Left ventricle myocardium superior (tissue), 1 donor: ENCODE measurements at regions not wholly inside any gene's neighbourhood (a gene's known extent, or its start where the extent isn't known, plus 50 kb on each side); places are given as distances from the start of the nearest gene placed in this dataset.

Experiments
- ATAC-seq: fragments of 200-7000 bp; cut with Tn5 transposase; one replicate; pipeline ENCODE4 v1.9.1; 2020; ENCODE audit warnings: mild to moderate bottlenecking, moderate library complexity
- DNase-seq: peaks from one replicate; pipeline ENCODE4 v3.0.0-alpha.2; 2020
- intact Hi-C: fragments of 100-400 bp; cut with micrococcal nuclease; formaldehyde crosslinking; loops from one replicate; pipeline ENCODE4 v1.11.0; 2022
- donor health status: DM: no; HTN: yes; CAD: no; lungs with severe emphysema.

GRCh38 chr6:165820934-165821333 is 157.9 kb upstream of the PDE10A start:
- no peak for DNase-seq
- ATAC-seq: no peak
- intact Hi-C loops: no loop called here

DNA sequence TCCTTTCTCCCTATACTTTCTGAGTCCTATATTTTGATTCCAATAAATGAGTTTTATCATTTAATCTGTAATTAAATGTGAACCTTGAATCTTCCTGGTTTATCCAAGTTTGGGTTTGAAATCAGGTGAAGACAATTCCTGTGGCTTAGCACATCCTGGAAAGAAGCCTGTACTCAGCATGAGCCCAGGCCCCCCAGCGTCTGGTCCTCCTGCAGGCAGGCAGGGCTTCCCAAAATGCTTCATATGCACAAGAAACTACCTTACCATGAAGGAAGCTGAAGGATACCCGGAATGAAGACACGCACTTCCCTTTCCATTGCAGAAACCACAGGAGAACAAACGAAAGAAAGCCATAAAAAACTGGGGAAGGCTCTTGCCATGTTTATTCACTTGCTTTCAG is 157.4 kb upstream of the PDE10A start:
- intact Hi-C loops: no loop called here
- no peak for DNase-seq
- no peak for ATAC-seq

DNA sequence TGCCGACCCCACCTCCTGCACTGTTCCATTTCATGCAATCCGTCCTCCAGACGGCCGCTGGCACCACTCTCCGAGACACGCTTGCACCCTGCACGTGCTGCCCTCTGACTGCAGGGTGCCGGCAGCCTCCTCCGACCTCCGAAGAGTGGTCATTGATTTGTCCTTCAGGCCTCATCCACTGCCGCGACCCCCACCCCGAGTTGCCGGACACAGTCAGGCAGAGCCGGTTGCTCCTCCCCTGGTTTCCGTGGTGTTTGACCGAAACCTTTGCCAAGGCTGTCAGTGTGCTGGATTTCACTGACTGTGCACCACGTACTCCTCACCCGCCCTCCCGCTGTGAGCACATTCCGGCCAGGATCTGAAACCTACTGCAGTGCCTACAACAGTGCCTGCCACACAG is 156.4 kb upstream of the PDE10A start:
- DNase-seq (no peak), ATAC-seq (peak; percentile 10)
- intact Hi-C loops: no loop called here

- ATAC-seq: no peak
- no peak for DNase-seq
- intact Hi-C loops: no loop called here
Measured at GRCh38 chr6:165818200-165818599, 155.2 kb upstream of the PDE10A start.

DNA sequence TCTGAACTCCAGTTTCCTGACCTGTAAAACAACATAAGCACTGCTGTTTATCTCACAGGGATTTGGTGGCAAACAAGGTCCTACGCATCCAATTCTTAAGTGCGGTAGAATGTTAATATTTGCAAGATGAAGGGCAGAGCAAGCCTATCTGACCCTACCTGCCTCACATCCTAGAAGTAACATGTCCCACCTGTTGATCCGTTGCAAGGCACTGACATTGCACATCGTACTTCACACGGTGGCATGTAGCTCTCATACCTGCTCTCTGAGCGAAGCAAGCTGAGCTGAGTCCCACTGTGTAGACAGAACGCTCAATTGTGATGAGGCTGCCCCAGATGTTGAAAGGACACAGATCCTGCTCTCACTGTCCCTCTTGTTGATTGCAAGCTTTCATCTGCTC is 154.7 kb upstream of the PDE10A start:
- intact Hi-C loops: no loop called here
- ATAC-seq: no peak
- DNase-seq: no peak

DNA sequence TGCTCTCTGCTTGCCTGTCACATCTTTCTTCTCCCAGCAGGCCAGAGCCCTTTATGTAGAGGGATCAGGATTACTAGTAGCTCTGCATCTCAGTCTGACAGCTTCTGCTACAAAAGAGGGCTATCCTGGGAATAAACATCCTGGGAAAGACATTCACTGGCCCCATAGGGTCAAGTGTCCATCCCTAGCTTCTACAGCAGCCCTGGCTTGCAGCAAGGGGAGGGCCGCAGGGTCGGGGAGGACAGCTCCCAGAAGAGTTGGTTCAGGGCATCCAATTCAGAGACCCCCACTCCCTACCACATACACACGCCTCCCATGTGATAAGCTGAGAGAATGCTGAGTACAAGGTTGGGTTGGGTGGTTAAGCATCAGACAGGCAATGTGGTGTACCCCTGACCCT is 154.1 kb upstream of the PDE10A start:
- ATAC-seq (peak; percentile 47), DNase-seq (no peak)
- intact Hi-C loops: no loop called here

- ATAC-seq (peak; percentile 25), DNase-seq (no peak)
- intact Hi-C loops: no loop called here
Measured at GRCh38 chr6:165814679-165815078, 151.6 kb upstream of the PDE10A start.

DNA sequence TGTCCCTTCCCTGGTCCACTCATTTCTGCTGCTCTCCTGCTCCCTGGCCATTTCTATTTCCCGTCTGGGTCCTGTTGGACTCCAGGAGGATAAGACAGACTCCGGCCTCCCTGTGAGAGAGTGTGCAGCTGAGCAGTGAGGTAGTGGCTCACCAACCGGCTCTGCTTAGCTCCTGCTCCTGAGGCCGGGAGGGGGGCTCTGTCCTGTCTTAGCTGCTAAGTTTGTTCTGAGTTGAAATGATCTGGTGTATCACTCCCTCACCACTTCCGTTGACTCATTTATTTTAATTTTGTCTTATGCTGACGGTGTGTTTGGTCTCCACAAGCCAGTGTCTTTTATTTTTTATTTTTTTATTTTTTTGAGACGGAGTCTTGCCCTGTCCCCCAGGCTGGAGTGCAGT is 148.5 kb upstream of the PDE10A start:
- no peak for DNase-seq
- intact Hi-C loops: no loop called here
- ATAC-seq: no peak

DNA sequence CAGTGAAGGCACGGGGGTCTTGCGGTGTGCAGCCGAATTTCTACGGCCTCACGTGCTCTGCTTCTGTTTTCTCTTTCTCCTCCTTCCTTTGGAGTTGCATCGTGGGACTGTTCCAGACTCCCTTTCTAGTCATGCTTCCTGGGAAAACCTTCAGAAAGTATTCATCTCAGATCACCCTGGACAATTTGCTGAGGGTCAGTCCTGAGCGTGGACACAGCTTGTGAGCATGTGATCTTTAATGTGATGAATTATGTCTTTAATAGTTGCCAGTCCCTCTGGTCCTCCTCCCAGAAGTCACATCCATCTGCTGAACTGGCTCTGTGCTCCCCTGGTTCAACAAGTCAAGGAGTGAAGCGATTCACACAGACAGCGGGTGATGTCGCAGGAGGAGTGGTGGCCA is 145.0 kb upstream of the PDE10A start:
- DNase-seq (peak; percentile 20), ATAC-seq (peak; percentile 9)
- intact Hi-C loops: no loop called here

DNA sequence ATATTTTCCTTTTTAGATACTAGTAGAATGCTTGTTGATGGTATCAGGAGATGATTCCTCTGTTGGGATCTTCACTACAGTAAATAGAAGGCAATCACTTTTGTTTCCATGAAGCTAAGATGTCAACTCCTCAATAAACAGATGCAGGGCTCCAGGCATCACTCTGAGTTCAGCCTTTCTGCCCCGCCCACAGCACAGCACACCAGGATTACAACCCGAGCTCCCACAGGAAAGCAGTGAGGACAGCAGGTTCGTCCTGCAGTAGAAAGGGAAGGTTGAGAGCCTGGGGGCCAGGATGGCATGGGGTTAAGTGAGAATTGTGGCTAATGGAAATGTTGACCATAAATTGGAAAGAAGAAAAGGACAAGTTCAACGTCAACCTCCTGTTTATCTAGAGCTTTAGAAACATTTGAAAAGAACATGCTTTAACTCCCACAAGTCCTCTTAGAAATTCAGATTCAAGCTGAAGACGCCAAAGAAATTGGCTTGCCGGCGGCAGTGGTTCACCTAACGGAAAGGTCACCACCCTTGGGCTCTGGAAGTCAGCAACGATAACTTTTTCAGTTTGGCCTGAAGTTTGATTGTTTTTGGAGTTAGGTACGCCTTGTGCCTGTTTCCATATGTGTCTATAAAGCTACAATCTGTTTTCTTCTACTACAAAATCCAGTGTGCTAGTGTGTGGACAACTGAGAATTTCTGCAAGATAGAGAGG is 144.4 kb upstream of the PDE10A start:
- DNase-seq (peak; percentile 49), ATAC-seq (peak; percentile 69)
- intact Hi-C loops: no loop called here

- ATAC-seq (no peak), DNase-seq (peak; percentile 25)
- intact Hi-C loops: no loop called here
Measured at GRCh38 chr6:165806126-165806810, 143.2 kb upstream of the PDE10A start.

GRCh38 chr6:165805636-165806035 is 142.6 kb upstream of the PDE10A start:
- intact Hi-C loops: no loop called here
- ATAC-seq: peak; percentile 34
- peak; percentile 37 for DNase-seq

DNA sequence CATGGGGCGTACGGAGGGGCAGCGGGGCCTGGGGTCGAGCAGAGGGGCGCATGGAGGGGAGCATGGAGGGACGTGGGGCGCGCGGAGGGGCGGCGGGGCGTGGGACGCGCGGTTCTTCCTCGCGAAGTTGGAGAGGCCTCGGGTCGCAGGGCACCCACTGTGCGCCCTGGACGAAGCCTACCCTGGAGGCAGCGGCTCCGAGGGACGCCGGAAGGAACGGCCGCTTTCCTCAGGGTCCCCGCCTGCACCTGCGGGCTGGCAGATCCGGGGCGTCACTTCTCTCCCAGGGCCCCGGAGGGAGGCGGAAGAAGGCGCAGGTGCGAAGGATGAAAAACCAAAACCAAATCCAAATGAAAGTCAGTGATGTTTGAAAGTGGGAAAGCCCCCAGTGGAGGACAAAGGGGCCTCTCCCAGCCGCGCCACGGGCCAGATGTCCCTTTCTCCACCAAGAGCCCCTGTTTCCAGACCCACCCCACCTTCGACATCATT is 142.1 kb upstream of the PDE10A start:
- ATAC-seq: no peak
- intact Hi-C loops: no loop called here
- DNase-seq: no peak

DNA sequence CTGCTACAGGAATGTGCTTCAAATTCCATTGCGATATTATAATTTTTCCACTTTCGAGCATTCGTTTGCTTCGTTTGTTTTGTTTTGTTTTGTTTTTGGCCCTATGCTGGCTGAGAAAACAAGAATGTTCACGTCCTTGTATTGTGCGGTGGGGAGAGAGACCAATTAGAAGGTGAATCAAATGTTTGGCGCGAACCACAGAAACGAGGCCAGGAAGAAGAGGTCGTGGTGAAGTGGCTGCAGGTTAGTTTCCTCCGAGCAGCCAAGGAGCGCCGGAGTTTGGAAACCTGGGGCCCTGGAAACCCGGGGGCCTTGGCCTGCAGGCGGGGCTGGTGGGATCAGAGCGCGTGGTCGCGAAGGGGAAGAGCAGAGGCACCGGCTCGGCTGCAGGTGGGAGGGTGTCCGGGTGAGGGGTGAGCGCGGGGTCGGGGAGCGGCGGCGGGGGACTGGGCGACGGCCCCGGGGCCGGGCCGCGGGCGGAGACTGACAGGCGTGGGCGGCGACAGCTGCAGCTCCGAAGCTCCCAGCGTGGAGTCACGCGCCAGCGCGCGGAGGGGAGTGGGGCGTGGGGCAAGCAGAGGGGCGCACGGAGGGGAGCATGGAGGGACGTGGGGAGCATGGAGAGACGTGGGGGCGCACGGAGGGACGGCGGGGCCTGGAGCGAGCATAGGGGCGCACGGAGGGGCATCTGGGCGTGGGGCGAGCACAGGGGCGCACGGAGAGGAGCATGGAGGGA is 141.5 kb upstream of the PDE10A start:
- peak; percentile 63 for DNase-seq
- intact Hi-C loops: no loop called here
- ATAC-seq: peak; percentile 57

- ATAC-seq (peak; percentile 36), DNase-seq (no peak)
- intact Hi-C loops: no loop called here
Measured at GRCh38 chr6:165800337-165800736, 137.3 kb upstream of the PDE10A start.

GRCh38 chr6:165799391-165800153 is 136.5 kb upstream of the PDE10A start:
- ATAC-seq (peak; percentile 86), DNase-seq (peak; percentile 65)
- intact Hi-C loops: no loop called here

DNA sequence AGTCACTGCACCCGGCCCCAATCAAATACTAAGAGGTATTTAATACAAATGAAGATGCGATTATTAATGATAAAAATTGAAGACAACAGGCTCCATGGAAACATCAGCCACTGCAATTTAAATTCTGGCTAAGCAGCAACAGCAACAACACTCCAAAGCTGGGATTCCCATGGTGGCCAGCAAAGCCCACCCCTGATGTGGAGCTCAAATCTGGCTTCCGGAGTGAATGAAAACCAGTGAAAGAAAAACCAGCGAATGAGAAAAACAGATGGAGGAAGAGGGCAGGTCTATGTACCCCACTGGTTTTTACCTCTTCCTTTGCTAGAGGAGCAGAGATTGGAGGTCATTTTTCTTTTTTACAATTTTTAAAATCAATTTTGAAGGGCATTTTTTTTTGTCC is 135.9 kb upstream of the PDE10A start:
- ATAC-seq (no peak), DNase-seq (no peak)
- intact Hi-C loops: no loop called here

GRCh38 chr6:165794179-165794601 is 131.1 kb upstream of the PDE10A start:
- intact Hi-C loops: no loop called here
- DNase-seq (no peak), ATAC-seq (no peak)

DNA sequence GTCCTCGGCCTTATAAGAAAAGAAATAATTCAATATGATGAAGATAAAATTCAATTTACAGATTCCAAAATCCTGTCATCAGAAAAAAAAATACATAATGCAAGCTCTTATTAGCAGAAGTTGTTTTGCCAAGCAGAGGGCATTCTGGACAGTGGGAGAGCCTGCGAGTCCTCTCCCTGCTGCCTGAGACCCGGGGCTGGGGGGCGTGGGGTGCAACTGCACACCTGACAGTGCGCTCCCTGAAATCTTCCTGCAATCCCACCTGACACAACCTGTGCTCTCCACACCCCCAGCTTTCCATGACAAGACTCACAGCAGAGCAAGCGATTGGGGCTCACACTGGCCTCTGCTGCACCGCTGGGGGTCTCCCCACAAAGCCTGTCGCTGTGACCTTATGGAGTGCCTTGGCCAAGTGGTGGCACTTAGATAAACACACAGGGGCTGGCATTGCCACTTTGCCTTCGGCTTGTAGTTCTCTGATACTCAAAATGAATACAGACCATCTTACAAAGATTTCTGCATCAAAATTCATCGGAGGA is 130.3 kb upstream of the PDE10A start:
- no peak for ATAC-seq
- intact Hi-C loops: no loop called here
- no peak for DNase-seq
